ENCODE measurements at regions not wholly inside any gene's neighbourhood (a gene's known extent, or its start where the extent isn't known, plus 50 kb on each side); places are given as distances from the start of the nearest gene placed in this dataset.

GRCh38 chr10:9227679-9228365 lies 1173.3 kb downstream of the GATA3 start:
- DNase-seq (ENCODE audit: low read depth in 2 of 2), result no peak
- TF ChIP-seq CTCF (IDR thresholded peaks at IDR 0.05; ENCODE audit: low read depth, low read length), result no peak
- no peak overlapping the region for H3K4me3 ChIP-seq (replicated peaks in 1 of 2; ENCODE audit: low read depth in 2 of 2, low read length in 2 of 2)

- TF ChIP-seq CTCF (IDR thresholded peaks at IDR 0.05; ENCODE audit: low read depth, low read length), result no peak
- no peak for DNase-seq (ENCODE audit: low read depth in 2 of 2)
- no peak overlapping the region for H3K4me3 ChIP-seq (replicated peaks in 1 of 2; ENCODE audit: low read depth in 2 of 2, low read length in 2 of 2)
Observed at GRCh38 chr10:9228771-9229170, 1174.3 kb downstream of the GATA3 start.

- no peak for DNase-seq (ENCODE audit: low read depth in 2 of 2)
- no peak overlapping the region for H3K4me3 ChIP-seq (replicated peaks in 1 of 2; ENCODE audit: low read depth in 2 of 2, low read length in 2 of 2)
- TF ChIP-seq CTCF (IDR thresholded peaks at IDR 0.05; ENCODE audit: low read depth, low read length), result no peak
Observed at GRCh38 chr10:9229702-9230244, 1175.3 kb downstream of the GATA3 start.

- H3K4me3 ChIP-seq (replicated peaks in 1 of 2; ENCODE audit: low read depth in 2 of 2, low read length in 2 of 2), result no peak overlapping the region
- no peak for DNase-seq (ENCODE audit: low read depth in 2 of 2)
- TF ChIP-seq CTCF (IDR thresholded peaks at IDR 0.05; ENCODE audit: low read depth, low read length), result no peak
Observed at GRCh38 chr10:9230625-9231024, 1176.1 kb downstream of the GATA3 start.

- DNase-seq (ENCODE audit: low read depth in 2 of 2), result no peak
- no peak overlapping the region for H3K4me3 ChIP-seq (replicated peaks in 1 of 2; ENCODE audit: low read depth in 2 of 2, low read length in 2 of 2)
- no peak for TF ChIP-seq CTCF (IDR thresholded peaks at IDR 0.05; ENCODE audit: low read depth, low read length)
Observed at GRCh38 chr10:9234191-9234590, 1179.7 kb downstream of the GATA3 start.

- DNase-seq (ENCODE audit: low read depth in 2 of 2), result no peak
- H3K4me3 ChIP-seq (replicated peaks in 1 of 2; ENCODE audit: low read depth in 2 of 2, low read length in 2 of 2), result no peak overlapping the region
- no peak for TF ChIP-seq CTCF (IDR thresholded peaks at IDR 0.05; ENCODE audit: low read depth, low read length)
Observed at GRCh38 chr10:9238041-9238440, 1183.6 kb downstream of the GATA3 start.

GRCh38 chr10:9239298-9239697 lies 1184.8 kb downstream of the GATA3 start:
- DNase-seq (ENCODE audit: low read depth in 2 of 2), result no peak
- no peak for TF ChIP-seq CTCF (IDR thresholded peaks at IDR 0.05; ENCODE audit: low read depth, low read length)
- no peak overlapping the region for H3K4me3 ChIP-seq (replicated peaks in 1 of 2; ENCODE audit: low read depth in 2 of 2, low read length in 2 of 2)
